ENCODE measurements at regions not wholly inside any gene's neighbourhood (a gene's known extent, or its start where the extent isn't known, plus 50 kb on each side); places are given as distances from the start of the nearest gene placed in this dataset.
A peak's percentile ranks its signal among the peaks of the same experiment; 100 is the strongest.

GRCh38 chr13:39895254-39895653 lies 239.8 kb downstream of the COG6 start:
- Histone ChIP-seq H3K4me2 (ENCODE audit: insufficient read depth, low read length, poor library complexity, severe bottlenecking) (no peak overlapping the region), H2BK12ac (ENCODE audit: low read length) (no peak overlapping the region), H3K9me3 (replicated peaks in 1 of 2; ENCODE audit: control insufficient read depth in 2 of 2, insufficient read depth in 1 of 2, low read depth in 1 of 2, low read length in 2 of 2) (no peaks in the 10 kb centered on the region), H3K27me3 (ENCODE audit: control insufficient read depth in 3 of 3, insufficient read depth in 3 of 3, low read depth in 1 of 3, low read length in 3 of 3) (no peaks in the 10 kb centered on the region), H3K36me3 (replicated peaks in 1 of 2; ENCODE audit: control insufficient read depth in 2 of 2, insufficient read depth in 2 of 2, low read length in 2 of 2) (no peaks in the 10 kb centered on the region), H2BK120ac (ENCODE audit: low read depth, low read length) (no peak overlapping the region), H3K18ac (ENCODE audit: low read length) (no peak overlapping the region), H4K8ac (ENCODE audit: low read depth, low read length) (no peak overlapping the region), H2AK5ac (ENCODE audit: low read depth, low read length) (no peak overlapping the region), H2AFZ (ENCODE audit: low read length) (no peak overlapping the region), H3K4me3 (ENCODE audit: low read length in 2 of 2) (no peak overlapping the region), H3K9ac (ENCODE audit: low read depth, low read length, poor library complexity) (no peak overlapping the region), H4K91ac (ENCODE audit: low read depth, low read length, poor library complexity) (no peak overlapping the region), H3K4ac (ENCODE audit: low read length) (no peak overlapping the region), H3K23ac (ENCODE audit: low read depth, low read length, poor library complexity) (no peak overlapping the region), H2BK5ac (ENCODE audit: low read length) (no peak overlapping the region), H3K27ac (replicated peaks; ENCODE audit: low read length) (no peak overlapping the region), H3K14ac (ENCODE audit: low read length) (no peak overlapping the region), H2BK15ac (ENCODE audit: low read length) (no peak overlapping the region), H3K79me1 (ENCODE audit: low read depth, low read length) (no peaks in the 10 kb centered on the region), H3K4me1 (ENCODE audit: control insufficient read depth in 2 of 2, insufficient read depth in 1 of 2, low read depth in 1 of 2, low read length in 2 of 2) (peaks cover 0 to 4% of the 10 kb centered on the region in 2 donors)
- DNase-seq (ENCODE audit: low spot score), result no peak
- no CpG with 5 or more reads among the region's 3 CpGs for WGBS, 2 donors (ENCODE audit: extremely low coverage in 2 of 2, insufficient read length in 2 of 2, insufficient replicate concordance in 1 of 2)

- H3K9ac ChIP-seq (ENCODE audit: low read depth, low read length, poor library complexity), result no peak overlapping the region
- no peak overlapping the region for H2BK5ac ChIP-seq (ENCODE audit: low read length)
- H3K4me2 ChIP-seq (ENCODE audit: insufficient read depth, low read length, poor library complexity, severe bottlenecking), result no peak overlapping the region
- no peak overlapping the region for H2BK120ac ChIP-seq (ENCODE audit: low read depth, low read length)
- H3K18ac ChIP-seq (ENCODE audit: low read length), result no peak overlapping the region
- H2AK5ac ChIP-seq (ENCODE audit: low read depth, low read length), result no peak overlapping the region
- H3K36me3 ChIP-seq (replicated peaks in 1 of 2; ENCODE audit: control insufficient read depth in 2 of 2, insufficient read depth in 2 of 2, low read length in 2 of 2), result no peaks in the 10 kb centered on the region
- H3K4me1 ChIP-seq (ENCODE audit: control insufficient read depth in 2 of 2, insufficient read depth in 1 of 2, low read depth in 1 of 2, low read length in 2 of 2), result peaks cover 0 to 5% of the 10 kb centered on the region in 2 donors
- DNase-seq (ENCODE audit: low spot score), result no peak
- no peak overlapping the region for H4K91ac ChIP-seq (ENCODE audit: low read depth, low read length, poor library complexity)
- no CpG with 5 or more reads among the region's 5 CpGs for WGBS, 2 donors (ENCODE audit: extremely low coverage in 2 of 2, insufficient read length in 2 of 2, insufficient replicate concordance in 1 of 2)
- H3K4me3 ChIP-seq (ENCODE audit: low read length in 2 of 2), result no peak overlapping the region
- H3K27me3 ChIP-seq (ENCODE audit: control insufficient read depth in 3 of 3, insufficient read depth in 3 of 3, low read depth in 1 of 3, low read length in 3 of 3), result no peaks in the 10 kb centered on the region
- H4K8ac ChIP-seq (ENCODE audit: low read depth, low read length), result no peak overlapping the region
- H3K14ac ChIP-seq (ENCODE audit: low read length), result no peak overlapping the region
- peak overlapping the region; percentile 20 for H2AFZ ChIP-seq (ENCODE audit: low read length)
- H3K9me3 ChIP-seq (replicated peaks in 1 of 2; ENCODE audit: control insufficient read depth in 2 of 2, insufficient read depth in 1 of 2, low read depth in 1 of 2, low read length in 2 of 2), result no peaks in the 10 kb centered on the region
- no peak overlapping the region for H2BK12ac ChIP-seq (ENCODE audit: low read length)
- no peak overlapping the region for H3K4ac ChIP-seq (ENCODE audit: low read length)
- H2BK15ac ChIP-seq (ENCODE audit: low read length), result no peak overlapping the region
- H3K79me1 ChIP-seq (ENCODE audit: low read depth, low read length), result no peaks in the 10 kb centered on the region
- no peak overlapping the region for H3K27ac ChIP-seq (replicated peaks; ENCODE audit: low read length)
- H3K23ac ChIP-seq (ENCODE audit: low read depth, low read length, poor library complexity), result no peak overlapping the region
Measured at GRCh38 chr13:39897636-39898035, 242.2 kb downstream of the COG6 start.

DNA sequence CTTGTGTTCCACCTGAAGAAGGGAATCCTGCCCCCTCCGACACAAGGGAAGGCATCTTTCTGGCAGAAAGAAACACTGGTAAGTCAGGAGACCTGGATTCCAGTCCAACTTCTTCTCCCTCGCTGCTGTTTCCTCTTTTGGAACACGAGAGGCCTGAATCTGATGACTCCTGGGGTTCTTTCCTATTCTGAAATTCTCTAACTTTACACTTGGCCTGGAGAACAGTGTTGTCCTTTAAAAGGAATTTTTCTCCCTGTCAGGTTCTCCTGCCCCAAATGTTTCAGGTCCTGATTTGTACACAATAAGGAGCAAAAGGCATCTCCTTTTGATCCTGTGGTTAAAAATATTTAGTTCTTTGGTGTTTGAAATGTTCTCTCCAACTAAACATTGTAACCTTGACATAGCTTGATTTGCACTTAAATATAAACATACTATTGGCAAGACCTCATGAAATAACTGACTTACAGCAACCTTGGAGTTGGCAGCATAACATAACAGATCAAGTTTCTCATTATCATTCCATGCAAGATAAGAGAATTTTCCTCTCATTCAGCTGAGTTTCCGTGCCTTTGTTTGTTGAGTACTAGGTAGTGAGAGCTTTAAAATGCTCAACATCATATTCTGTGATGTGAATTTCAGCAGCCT lies 244.8 kb downstream of the COG6 start:
- no peaks in the 10 kb centered on the region for H3K79me1 ChIP-seq (ENCODE audit: low read depth, low read length)
- no peak overlapping the region for H4K8ac ChIP-seq (ENCODE audit: low read depth, low read length)
- no peak overlapping the region for H3K27ac ChIP-seq (replicated peaks; ENCODE audit: low read length)
- no peak overlapping the region for H3K18ac ChIP-seq (ENCODE audit: low read length)
- no peak overlapping the region for H2BK12ac ChIP-seq (ENCODE audit: low read length)
- no peak overlapping the region for H2AK5ac ChIP-seq (ENCODE audit: low read depth, low read length)
- H3K27me3 ChIP-seq (ENCODE audit: control insufficient read depth in 3 of 3, insufficient read depth in 3 of 3, low read depth in 1 of 3, low read length in 3 of 3), result no peaks in the 10 kb centered on the region
- no peak overlapping the region for H3K9ac ChIP-seq (ENCODE audit: low read depth, low read length, poor library complexity)
- peaks cover 0 to 5% of the 10 kb centered on the region in 2 donors for H3K4me1 ChIP-seq (ENCODE audit: control insufficient read depth in 2 of 2, insufficient read depth in 1 of 2, low read depth in 1 of 2, low read length in 2 of 2)
- no peak overlapping the region for H3K14ac ChIP-seq (ENCODE audit: low read length)
- H3K23ac ChIP-seq (ENCODE audit: low read depth, low read length, poor library complexity), result no peak overlapping the region
- no peak overlapping the region for H2BK5ac ChIP-seq (ENCODE audit: low read length)
- no peak overlapping the region for H3K4ac ChIP-seq (ENCODE audit: low read length)
- H2BK120ac ChIP-seq (ENCODE audit: low read depth, low read length), result no peak overlapping the region
- H2BK15ac ChIP-seq (ENCODE audit: low read length), result no peak overlapping the region
- H3K4me2 ChIP-seq (ENCODE audit: insufficient read depth, low read length, poor library complexity, severe bottlenecking), result no peak overlapping the region
- no peaks in the 10 kb centered on the region for H3K9me3 ChIP-seq (replicated peaks in 1 of 2; ENCODE audit: control insufficient read depth in 2 of 2, insufficient read depth in 1 of 2, low read depth in 1 of 2, low read length in 2 of 2)
- no peak for DNase-seq (ENCODE audit: low spot score)
- no peak overlapping the region for H2AFZ ChIP-seq (ENCODE audit: low read length)
- no peak overlapping the region for H4K91ac ChIP-seq (ENCODE audit: low read depth, low read length, poor library complexity)
- no CpG with 5 or more reads among the region's 4 CpGs for WGBS, 2 donors (ENCODE audit: extremely low coverage in 2 of 2, insufficient read length in 2 of 2, insufficient replicate concordance in 1 of 2)
- H3K4me3 ChIP-seq (ENCODE audit: low read length in 2 of 2), result no peak overlapping the region
- H3K36me3 ChIP-seq (replicated peaks in 1 of 2; ENCODE audit: control insufficient read depth in 2 of 2, insufficient read depth in 2 of 2, low read length in 2 of 2), result no peaks in the 10 kb centered on the region

- no peak overlapping the region for H3K27ac ChIP-seq (replicated peaks; ENCODE audit: low read length)
- no peaks in the 10 kb centered on the region for H3K9me3 ChIP-seq (replicated peaks in 1 of 2; ENCODE audit: control insufficient read depth in 2 of 2, insufficient read depth in 1 of 2, low read depth in 1 of 2, low read length in 2 of 2)
- no peak overlapping the region for H2BK5ac ChIP-seq (ENCODE audit: low read length)
- no peak overlapping the region for H2AFZ ChIP-seq (ENCODE audit: low read length)
- no peak overlapping the region for H3K23ac ChIP-seq (ENCODE audit: low read depth, low read length, poor library complexity)
- no peak overlapping the region for H3K4ac ChIP-seq (ENCODE audit: low read length)
- peaks cover 0 to 4% of the 10 kb centered on the region in 2 donors for H3K4me1 ChIP-seq (ENCODE audit: control insufficient read depth in 2 of 2, insufficient read depth in 1 of 2, low read depth in 1 of 2, low read length in 2 of 2)
- no peak overlapping the region for H3K4me3 ChIP-seq (ENCODE audit: low read length in 2 of 2)
- H4K91ac ChIP-seq (ENCODE audit: low read depth, low read length, poor library complexity), result no peak overlapping the region
- H3K4me2 ChIP-seq (ENCODE audit: insufficient read depth, low read length, poor library complexity, severe bottlenecking), result no peak overlapping the region
- H2AK5ac ChIP-seq (ENCODE audit: low read depth, low read length), result no peak overlapping the region
- no peak overlapping the region for H4K8ac ChIP-seq (ENCODE audit: low read depth, low read length)
- H2BK120ac ChIP-seq (ENCODE audit: low read depth, low read length), result no peak overlapping the region
- no peaks in the 10 kb centered on the region for H3K27me3 ChIP-seq (ENCODE audit: control insufficient read depth in 3 of 3, insufficient read depth in 3 of 3, low read depth in 1 of 3, low read length in 3 of 3)
- H2BK15ac ChIP-seq (ENCODE audit: low read length), result no peak overlapping the region
- H2BK12ac ChIP-seq (ENCODE audit: low read length), result no peak overlapping the region
- no peak overlapping the region for H3K14ac ChIP-seq (ENCODE audit: low read length)
- DNase-seq (ENCODE audit: low spot score), result no peak
- H3K79me1 ChIP-seq (ENCODE audit: low read depth, low read length), result no peaks in the 10 kb centered on the region
- no peak overlapping the region for H3K9ac ChIP-seq (ENCODE audit: low read depth, low read length, poor library complexity)
- H3K18ac ChIP-seq (ENCODE audit: low read length), result no peak overlapping the region
- no CpG with 5 or more reads among the region's 2 CpGs for WGBS, 2 donors (ENCODE audit: extremely low coverage in 2 of 2, insufficient read length in 2 of 2, insufficient replicate concordance in 1 of 2)
- H3K36me3 ChIP-seq (replicated peaks in 1 of 2; ENCODE audit: control insufficient read depth in 2 of 2, insufficient read depth in 2 of 2, low read length in 2 of 2), result no peaks in the 10 kb centered on the region
Measured at GRCh38 chr13:39904959-39905358, 249.5 kb downstream of the COG6 start.

Data from neuronal stem cell (in vitro differentiated cells).